VCaP (cell line): ENCODE measurements at regions not wholly inside any gene's neighbourhood (a gene's known extent, or its start where the extent isn't known, plus 50 kb on each side); places are given as distances from the start of the nearest gene placed in this dataset.

Source experiments
- H3K27ac ChIP-seq: fragments of 450-650 bp; 2 replicates; pipeline ENCODE4 v1.5.1; 2017
- TF ChIP-seq, protein P1 (sequence below): fragments of 450-650 bp; conservative IDR thresholded peaks from 2 replicates; pipeline ENCODE4 v1.5.1; 2017; ENCODE audit warnings: mild to moderate bottlenecking, moderate library complexity

DNA sequence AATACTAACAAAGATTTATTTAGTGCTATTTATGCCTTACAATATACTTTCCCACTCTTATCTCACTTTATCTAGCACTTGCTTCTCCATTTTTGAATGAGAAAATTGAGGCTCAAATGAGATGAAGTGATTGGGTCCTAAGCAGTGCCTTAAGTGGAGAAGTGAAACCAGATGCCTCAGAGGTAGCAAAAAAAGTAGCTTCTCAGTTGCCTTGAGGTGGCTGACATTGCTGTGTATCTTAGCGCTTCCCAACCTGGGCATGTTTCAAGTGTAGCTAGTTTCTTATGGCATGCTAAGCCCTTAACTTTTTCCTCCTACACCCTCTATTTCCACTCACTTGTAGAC lies 390.4 kb downstream of the OMA1 start:
- TF ChIP-seq, protein P1, sequence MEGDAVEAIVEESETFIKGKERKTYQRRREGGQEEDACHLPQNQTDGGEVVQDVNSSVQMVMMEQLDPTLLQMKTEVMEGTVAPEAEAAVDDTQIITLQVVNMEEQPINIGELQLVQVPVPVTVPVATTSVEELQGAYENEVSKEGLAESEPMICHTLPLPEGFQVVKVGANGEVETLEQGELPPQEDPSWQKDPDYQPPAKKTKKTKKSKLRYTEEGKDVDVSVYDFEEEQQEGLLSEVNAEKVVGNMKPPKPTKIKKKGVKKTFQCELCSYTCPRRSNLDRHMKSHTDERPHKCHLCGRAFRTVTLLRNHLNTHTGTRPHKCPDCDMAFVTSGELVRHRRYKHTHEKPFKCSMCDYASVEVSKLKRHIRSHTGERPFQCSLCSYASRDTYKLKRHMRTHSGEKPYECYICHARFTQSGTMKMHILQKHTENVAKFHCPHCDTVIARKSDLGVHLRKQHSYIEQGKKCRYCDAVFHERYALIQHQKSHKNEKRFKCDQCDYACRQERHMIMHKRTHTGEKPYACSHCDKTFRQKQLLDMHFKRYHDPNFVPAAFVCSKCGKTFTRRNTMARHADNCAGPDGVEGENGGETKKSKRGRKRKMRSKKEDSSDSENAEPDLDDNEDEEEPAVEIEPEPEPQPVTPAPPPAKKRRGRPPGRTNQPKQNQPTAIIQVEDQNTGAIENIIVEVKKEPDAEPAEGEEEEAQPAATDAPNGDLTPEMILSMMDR: no peak
- no peak overlapping the region for H3K27ac ChIP-seq

DNA sequence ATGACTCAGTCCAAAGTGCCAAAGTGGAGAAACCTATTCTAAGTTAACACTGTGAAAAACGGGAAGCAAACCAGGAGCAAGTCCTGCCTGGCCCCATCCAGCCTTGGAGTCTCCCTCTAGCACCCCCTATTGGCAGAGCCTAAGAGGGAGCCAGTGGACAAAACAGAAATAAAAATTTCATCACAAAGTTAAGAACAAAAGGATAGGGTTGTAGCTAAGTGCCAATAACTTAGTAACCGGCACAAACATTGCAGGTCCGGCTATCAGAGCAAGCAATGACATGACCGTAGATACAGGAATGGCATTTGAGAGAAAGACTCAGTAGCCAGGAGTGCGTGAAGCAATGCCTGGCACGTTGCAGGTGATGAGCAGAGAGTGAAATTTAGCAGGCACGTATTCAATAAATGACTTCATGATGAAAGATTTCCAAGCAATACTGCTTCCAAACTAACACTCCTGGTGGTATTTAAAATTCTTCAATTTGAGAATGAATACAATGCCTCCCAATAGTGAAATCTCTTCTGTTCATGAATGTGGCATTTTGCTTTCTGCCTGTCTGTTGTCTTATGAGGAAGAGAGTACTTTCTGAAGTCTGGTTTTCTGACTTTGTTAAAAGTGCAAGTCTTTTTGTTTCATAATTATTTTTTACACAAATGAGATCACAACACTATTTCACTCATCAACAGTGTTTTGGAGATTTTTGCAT lies 391.0 kb downstream of the OMA1 start:
- no peak overlapping the region for H3K27ac ChIP-seq
- TF ChIP-seq, protein P1: peak; percentile 20; the same call in 1 of the 2 replicates

DNA sequence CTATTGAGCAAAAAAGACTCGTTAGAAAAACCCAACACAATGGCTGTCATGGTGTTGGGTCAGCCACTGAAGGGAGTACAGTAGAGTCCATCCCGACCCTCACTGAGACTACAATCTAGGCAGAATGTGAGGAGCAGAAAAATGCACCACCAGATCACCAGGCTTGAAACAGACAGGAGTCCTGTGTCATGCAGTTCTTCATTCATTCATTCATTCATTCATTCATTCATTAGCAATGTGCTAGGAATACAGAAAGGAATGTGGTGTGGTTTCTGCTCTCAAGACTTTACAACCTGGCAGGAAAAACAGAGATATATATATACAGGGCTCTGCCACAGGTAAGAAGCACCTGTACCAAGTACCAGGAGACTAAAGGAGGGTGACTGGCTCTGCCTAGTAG lies 392.3 kb downstream of the OMA1 start:
- H3K27ac ChIP-seq: no peak overlapping the region
- TF ChIP-seq, protein P1: no peak

DNA sequence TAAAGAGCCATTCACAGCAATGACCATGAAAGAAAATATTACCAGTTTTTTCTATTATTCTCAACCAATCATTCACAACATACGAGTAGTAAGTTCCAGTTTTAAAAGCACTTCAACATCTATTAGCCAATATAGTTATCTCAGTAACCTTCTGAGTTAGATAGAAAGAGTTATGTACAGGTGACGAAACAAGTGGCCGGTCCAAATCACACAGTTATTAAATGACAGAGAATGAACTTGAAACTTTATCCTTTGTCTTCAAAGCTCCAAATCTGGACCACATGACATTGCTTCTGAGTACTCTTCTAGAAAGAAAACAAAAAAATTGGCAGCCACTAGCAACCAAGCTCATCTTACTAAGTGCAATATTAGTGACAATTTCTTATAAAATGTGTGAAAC lies 393.8 kb downstream of the OMA1 start:
- peak overlapping the region; percentile 13; the same call in 1 of the 2 replicates for H3K27ac ChIP-seq

DNA sequence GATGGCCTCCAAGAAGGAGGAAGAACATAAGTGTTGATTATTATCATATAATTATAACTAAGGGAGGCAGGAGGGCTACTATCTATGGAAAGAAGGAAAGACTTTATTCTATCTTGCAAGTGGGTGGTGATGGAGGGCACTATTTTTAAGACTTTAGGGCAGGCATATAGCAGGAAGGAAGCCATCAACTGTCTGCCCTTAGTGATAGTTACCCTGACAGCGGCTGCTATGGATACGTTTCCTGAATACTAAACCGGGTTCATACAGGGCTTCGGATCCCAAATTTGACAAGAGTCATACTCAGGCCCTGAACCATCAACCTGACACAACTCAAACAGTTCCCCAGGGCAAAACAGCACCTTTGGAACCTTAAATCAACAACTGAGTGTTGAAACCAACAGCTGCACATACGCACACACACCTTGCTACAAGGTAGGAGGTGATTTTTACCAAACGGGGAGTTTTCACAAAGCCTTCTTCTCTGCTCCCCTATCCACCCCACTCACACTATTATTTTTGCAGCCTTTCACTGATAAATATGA lies 397.2 kb downstream of the OMA1 start:
- TF ChIP-seq, protein P1: no peak
- H3K27ac ChIP-seq: no peak overlapping the region

More for the DNA sequence above, 393.8 kb downstream of the OMA1 start:
- TF ChIP-seq, protein P1: no peak

DNA sequence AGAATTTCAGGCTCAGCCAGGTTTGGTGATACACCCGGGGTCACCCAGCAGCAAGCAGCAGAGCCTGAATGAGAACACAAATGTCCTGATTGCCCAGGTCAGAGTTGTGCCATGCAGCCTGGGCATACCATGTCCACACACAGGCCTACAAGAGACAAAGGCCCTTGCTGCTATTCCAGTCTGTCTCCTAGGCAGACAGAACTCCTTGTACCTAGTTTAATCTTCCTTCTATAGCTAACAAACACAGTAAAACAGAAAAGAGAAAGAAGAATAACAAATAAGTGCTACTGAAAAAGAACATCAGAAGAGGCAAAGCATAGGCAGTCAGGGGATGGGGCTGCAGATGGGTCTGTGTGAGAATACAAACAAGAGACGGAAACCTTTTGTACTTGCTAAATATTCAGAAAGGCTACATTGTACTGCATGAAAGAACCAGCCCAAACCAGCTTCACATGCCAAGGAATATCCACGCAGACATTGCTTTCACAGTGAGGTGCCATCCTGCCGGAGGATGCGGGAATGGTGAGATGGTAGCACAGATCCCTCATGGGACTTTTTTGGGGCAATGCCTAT lies 401.7 kb downstream of the OMA1 start:
- TF ChIP-seq, protein P1: no peak
- H3K27ac ChIP-seq: peak overlapping the region; percentile 54

DNA sequence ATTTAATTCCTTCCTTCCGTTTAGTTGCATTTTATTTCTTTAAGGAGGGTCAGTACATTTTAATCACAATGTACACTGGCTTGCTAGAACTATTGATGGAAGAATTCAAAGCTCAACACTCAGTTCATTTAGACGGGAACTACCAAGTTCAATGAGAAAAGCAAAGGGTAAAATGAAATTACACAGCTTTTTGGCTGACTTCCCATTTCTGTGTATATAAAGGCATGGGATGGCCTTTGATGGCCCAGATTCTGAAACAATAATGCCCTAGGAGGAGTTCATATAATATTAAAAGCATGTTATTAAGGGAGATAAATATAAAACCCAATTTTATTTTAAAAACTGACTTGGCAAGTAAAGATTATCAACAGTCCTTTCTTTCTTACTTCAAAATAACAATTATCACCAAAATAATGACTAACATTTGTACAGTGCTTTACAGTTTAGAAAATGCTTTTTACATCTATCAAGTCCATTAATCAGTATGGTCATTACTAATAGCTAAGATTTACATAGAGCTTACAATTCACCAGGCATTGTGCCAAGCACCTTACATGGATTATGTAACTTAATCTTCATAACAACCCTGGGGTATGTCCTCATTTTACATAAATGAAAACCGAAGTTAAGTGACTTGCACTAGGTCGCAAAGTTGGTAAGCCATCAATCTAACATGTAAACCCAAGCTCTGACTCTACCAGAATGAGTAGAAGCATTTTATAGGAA lies 402.4 kb downstream of the OMA1 start:
- TF ChIP-seq, protein P1: no peak
- H3K27ac ChIP-seq: peak overlapping the region; percentile 54
